ENCODE measurements at regions not wholly inside any gene's neighbourhood (a gene's known extent, or its start where the extent isn't known, plus 50 kb on each side); places are given as distances from the start of the nearest gene placed in this dataset.

DNA sequence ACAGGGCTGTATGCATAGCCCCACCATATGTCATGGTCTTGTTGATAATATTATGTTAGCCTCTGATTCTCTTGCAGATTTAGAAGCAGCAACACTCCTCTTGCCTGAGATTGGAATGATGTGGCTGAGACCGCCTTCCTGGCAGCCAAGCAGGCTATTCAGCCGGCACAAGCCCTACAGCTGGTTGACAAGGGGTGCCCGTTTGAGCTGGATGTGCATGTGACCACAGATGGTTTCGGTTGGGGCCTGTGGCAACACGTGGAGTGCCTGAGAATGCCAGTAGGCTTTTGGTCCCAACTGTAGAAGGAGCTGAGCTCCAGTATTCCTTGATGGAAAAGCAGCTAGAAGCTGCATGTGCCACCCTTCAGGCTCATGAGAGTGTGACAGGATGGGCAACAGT lies 303.6 kb upstream of the POU3F2 start:
- Histone ChIP-seq H3K9me3 (no peaks in the 10 kb centered on the region), H3K4me3 (no peak overlapping the region), H3K27ac (no peak overlapping the region), H3K4me1 (no peaks in the 10 kb centered on the region), H3K36me3 (no peaks in the 10 kb centered on the region), H3K27me3 (no peaks in the 10 kb centered on the region)
- TF ChIP-seq POLR2AphosphoS5 (IDR thresholded peaks at IDR 0.05) (no peak), EP300 (IDR thresholded peaks at IDR 0.05) (no peak), POLR2A (IDR thresholded peaks at IDR 0.05) (no peak)
- TF ChIP-seq, protein P1, sequence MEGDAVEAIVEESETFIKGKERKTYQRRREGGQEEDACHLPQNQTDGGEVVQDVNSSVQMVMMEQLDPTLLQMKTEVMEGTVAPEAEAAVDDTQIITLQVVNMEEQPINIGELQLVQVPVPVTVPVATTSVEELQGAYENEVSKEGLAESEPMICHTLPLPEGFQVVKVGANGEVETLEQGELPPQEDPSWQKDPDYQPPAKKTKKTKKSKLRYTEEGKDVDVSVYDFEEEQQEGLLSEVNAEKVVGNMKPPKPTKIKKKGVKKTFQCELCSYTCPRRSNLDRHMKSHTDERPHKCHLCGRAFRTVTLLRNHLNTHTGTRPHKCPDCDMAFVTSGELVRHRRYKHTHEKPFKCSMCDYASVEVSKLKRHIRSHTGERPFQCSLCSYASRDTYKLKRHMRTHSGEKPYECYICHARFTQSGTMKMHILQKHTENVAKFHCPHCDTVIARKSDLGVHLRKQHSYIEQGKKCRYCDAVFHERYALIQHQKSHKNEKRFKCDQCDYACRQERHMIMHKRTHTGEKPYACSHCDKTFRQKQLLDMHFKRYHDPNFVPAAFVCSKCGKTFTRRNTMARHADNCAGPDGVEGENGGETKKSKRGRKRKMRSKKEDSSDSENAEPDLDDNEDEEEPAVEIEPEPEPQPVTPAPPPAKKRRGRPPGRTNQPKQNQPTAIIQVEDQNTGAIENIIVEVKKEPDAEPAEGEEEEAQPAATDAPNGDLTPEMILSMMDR (IDR thresholded peaks at IDR 0.05), result no peak
- WGBS, 2 donors (ENCODE audit: low coverage in 1 of 2), result no CpG with 5 or more reads among the region's 5 CpGs
- no peak for ATAC-seq

DNA sequence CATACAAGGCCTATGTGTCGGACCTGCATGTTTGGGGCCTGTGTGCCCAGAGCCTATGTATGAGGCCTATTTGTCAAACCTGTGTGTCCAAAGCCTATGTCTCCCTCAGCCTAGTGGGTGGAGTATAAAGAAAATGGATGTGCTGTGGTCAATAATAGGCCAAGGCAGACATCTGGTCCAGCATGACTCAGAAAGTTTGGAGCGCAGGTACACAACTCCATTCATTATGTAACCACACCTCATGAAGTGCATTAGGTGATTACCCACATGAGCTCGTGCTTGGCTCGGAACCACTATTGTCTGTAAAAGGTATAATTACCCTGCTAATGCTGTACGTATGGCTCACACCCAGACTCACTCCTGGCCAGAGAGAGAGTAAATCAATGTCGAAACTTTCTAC lies 302.4 kb upstream of the POU3F2 start:
- Histone ChIP-seq H3K36me3 (no peaks in the 10 kb centered on the region), H3K27me3 (no peaks in the 10 kb centered on the region), H3K4me1 (no peaks in the 10 kb centered on the region), H3K27ac (no peak overlapping the region), H3K9me3 (no peaks in the 10 kb centered on the region), H3K4me3 (no peak overlapping the region)
- ATAC-seq, result no peak
- 43 to 82% methylated on average over 1 to 2 of the region's 6 CpGs for WGBS, 2 donors (ENCODE audit: low coverage in 1 of 2)
- TF ChIP-seq, protein P1 (IDR thresholded peaks at IDR 0.05), result no peak
- TF ChIP-seq POLR2A (IDR thresholded peaks at IDR 0.05) (no peak), EP300 (IDR thresholded peaks at IDR 0.05) (no peak), POLR2AphosphoS5 (IDR thresholded peaks at IDR 0.05) (no peak)

GRCh38 chr6:98539741-98540140 lies 294.6 kb upstream of the POU3F2 start:
- TF ChIP-seq, protein P1 (IDR thresholded peaks at IDR 0.05), result no peak
- TF ChIP-seq EP300 (IDR thresholded peaks at IDR 0.05) (no peak), POLR2AphosphoS5 (IDR thresholded peaks at IDR 0.05) (no peak), POLR2A (IDR thresholded peaks at IDR 0.05) (no peak)
- no peaks in the 10 kb centered on the region for H3K36me3 ChIP-seq
- 93 to 100% methylated on average over 1 to 2 of the region's 2 CpGs for WGBS, 2 donors (ENCODE audit: low coverage in 1 of 2)
- H3K27ac ChIP-seq, result no peak overlapping the region
- H3K9me3 ChIP-seq, result no peaks in the 10 kb centered on the region
- H3K27me3 ChIP-seq, result peaks cover 7% of the 10 kb centered on the region
- no peak for ATAC-seq
- H3K4me3 ChIP-seq, result no peak overlapping the region
- H3K4me1 ChIP-seq, result no peaks in the 10 kb centered on the region

- Histone ChIP-seq H3K27me3 (no peaks in the 10 kb centered on the region), H3K9me3 (no peaks in the 10 kb centered on the region), H3K36me3 (no peaks in the 10 kb centered on the region), H3K4me1 (no peaks in the 10 kb centered on the region), H3K4me3 (no peak overlapping the region), H3K27ac (no peak overlapping the region)
- TF ChIP-seq EP300 (IDR thresholded peaks at IDR 0.05) (no peak), POLR2A (IDR thresholded peaks at IDR 0.05) (no peak), POLR2AphosphoS5 (IDR thresholded peaks at IDR 0.05) (no peak)
- TF ChIP-seq, protein P1 (IDR thresholded peaks at IDR 0.05), result no peak
- 16 to 27% methylated on average over 2 of the region's 2 CpGs for whole genome bisulfite sequencing, 2 donors (ENCODE audit: low coverage in 1 of 2)
- no peak for ATAC-seq
Observed at GRCh38 chr6:98546376-98546775, 288.0 kb upstream of the POU3F2 start.

DNA sequence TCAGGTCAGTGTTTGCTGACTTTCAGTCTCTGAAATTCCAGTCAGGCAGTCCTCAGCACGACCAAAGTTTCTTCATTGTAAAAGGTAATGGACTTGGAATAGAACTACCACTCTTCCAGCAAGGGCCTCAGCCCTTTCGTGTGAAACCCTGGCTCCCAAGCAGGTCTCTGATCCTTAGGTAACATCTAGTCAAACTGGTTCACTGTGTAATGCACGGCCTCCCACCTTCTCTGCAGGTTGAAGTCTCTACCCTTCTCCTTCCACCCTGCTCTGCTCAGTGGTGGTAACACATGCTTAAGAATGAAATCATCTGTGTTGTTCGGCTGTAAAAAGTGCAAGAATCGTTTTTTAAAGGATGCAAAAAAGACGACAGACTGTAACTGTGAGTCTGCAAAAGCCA lies 287.2 kb upstream of the POU3F2 start:
- TF ChIP-seq POLR2AphosphoS5 (IDR thresholded peaks at IDR 0.05) (no peak), EP300 (IDR thresholded peaks at IDR 0.05) (no peak), POLR2A (IDR thresholded peaks at IDR 0.05) (no peak)
- TF ChIP-seq, protein P1 (IDR thresholded peaks at IDR 0.05), result no peak
- 60 to 74% methylated on average over 6 of the region's 6 CpGs for WGBS, 2 donors (ENCODE audit: low coverage in 1 of 2)
- Histone ChIP-seq H3K27ac (no peak overlapping the region), H3K9me3 (no peaks in the 10 kb centered on the region), H3K4me3 (no peak overlapping the region), H3K36me3 (no peaks in the 10 kb centered on the region), H3K27me3 (no peaks in the 10 kb centered on the region), H3K4me1 (no peaks in the 10 kb centered on the region)
- ATAC-seq, result no peak

Data from gastroesophageal sphincter (tissue), 4 donors.